GM23338 (cell line): ENCODE measurements at regions not wholly inside any gene's neighbourhood (a gene's known extent, or its start where the extent isn't known, plus 50 kb on each side); places are given as distances from the start of the nearest gene placed in this dataset.

Source experiments
- ATAC-seq: fragments of 200-7000 bp; cut with Tn5 transposase; 3 replicates; pipeline ENCODE4 v1.9.1; 2020
- DNase-seq: peaks from one replicate; pipeline ENCODE4 v3.0.0-alpha.2; 2015; ENCODE audit warnings: low spot score
- H2AFZ ChIP-seq: fragments of 200-600 bp; sonication (generic); 2 replicates; pipeline ENCODE4 v1.8.0; 2016; ENCODE audit warnings: antibody characterized with exemption, mild to moderate bottlenecking, moderate library complexity
- H3F3A ChIP-seq: fragments of 200-600 bp; sonication (generic); replicated peaks from 2 replicates; pipeline ENCODE4 v1.8.0; 2017; ENCODE audit warnings: antibody characterized with exemption, mixed run types, low read depth
- H3K27ac ChIP-seq: fragments of 200-600 bp; sonication (generic); 2 replicates; pipeline ENCODE4 v1.6.1; 2016; ENCODE audit warnings: low read depth
- H3K27me3 ChIP-seq: fragments of 200-600 bp; sonication (generic); 2 replicates; pipeline ENCODE4 v1.8.0; 2016; ENCODE audit warnings: mild to moderate bottlenecking, mixed run types, moderate library complexity; ENCODE audit not compliant: insufficient read depth
- H3K36me3 ChIP-seq: fragments of 200-600 bp; sonication (generic); 2 replicates; pipeline ENCODE4 v1.8.0; 2016; ENCODE audit warnings: mild to moderate bottlenecking; ENCODE audit not compliant: insufficient read depth
- H3K4me1 ChIP-seq: fragments of 200-600 bp; sonication (generic); 2 replicates; pipeline ENCODE4 v1.8.0; 2016; ENCODE audit warnings: mild to moderate bottlenecking, moderate library complexity; ENCODE audit not compliant: insufficient read depth
- H3K4me2 ChIP-seq: fragments of 200-600 bp; sonication (generic); 2 replicates; pipeline ENCODE4 v1.7.1; 2017; ENCODE audit warnings: mixed run types
- H3K4me3 ChIP-seq: fragments of 200-600 bp; sonication (generic); 2 replicates; pipeline ENCODE4 v1.6.1; 2016; ENCODE audit warnings: mixed run types
- H3K79me2 ChIP-seq: fragments of 200-600 bp; sonication (generic); replicated peaks from 2 replicates; pipeline ENCODE4 v1.8.0; 2017; ENCODE audit warnings: mild to moderate bottlenecking; ENCODE audit not compliant: insufficient read depth
- H3K9me2 ChIP-seq: fragments of 200-600 bp; sonication (generic); 2 replicates; pipeline ENCODE4 v1.8.0; 2017; ENCODE audit not compliant: insufficient read depth
- H4K20me1 ChIP-seq: fragments of 200-600 bp; sonication (generic); replicated peaks from 2 replicates; pipeline ENCODE4 v1.8.0; 2017; ENCODE audit warnings: mild to moderate bottlenecking; ENCODE audit not compliant: insufficient read depth
- H3K27ac Mint-ChIP-seq: 2 replicates; pipeline ENCODE4 v1.8.0; 2020; ENCODE audit warnings: inconsistent platforms, mild to moderate bottlenecking, moderate library complexity, mixed read lengths
- H3K27me3 Mint-ChIP-seq: 3 replicates; pipeline ENCODE4 v1.8.0; 2022; ENCODE audit warnings: low read depth, mild to moderate bottlenecking, moderate library complexity, mixed read lengths, inconsistent platforms; ENCODE audit not compliant: insufficient read depth, poor library complexity
- H3K36me3 Mint-ChIP-seq: 3 replicates; pipeline ENCODE4 v1.8.0; 2021; ENCODE audit warnings: low read depth, mild to moderate bottlenecking, inconsistent platforms, moderate library complexity, mixed read lengths
- H3K4me1 Mint-ChIP-seq: 3 replicates; pipeline ENCODE4 v1.8.0; 2020; ENCODE audit warnings: mild to moderate bottlenecking, inconsistent platforms, mixed read lengths
- H3K4me3 Mint-ChIP-seq: 3 replicates; pipeline ENCODE4 v1.8.0; 2021; ENCODE audit warnings: moderate library complexity, mild to moderate bottlenecking, inconsistent platforms, mixed read lengths
- H3K9me3 Mint-ChIP-seq: 3 replicates; pipeline ENCODE4 v1.8.0; 2020; ENCODE audit warnings: moderate library complexity, mild to moderate bottlenecking, inconsistent platforms, mixed read lengths
- CREB1 ChIP-seq: fragments of 250-450 bp; sonication (Bioruptor Pico); IDR thresholded peaks from 2 replicates; pipeline ENCODE4 v1.5.0; 2020; ENCODE audit warnings: low read depth, mild to moderate bottlenecking, moderate library complexity
- EZH2 ChIP-seq: fragments of 200-600 bp; sonication (generic); IDR thresholded peaks from one replicate; pipeline ENCODE4 v1.8.0; 2017; ENCODE audit warnings: antibody characterized with exemption, mild to moderate bottlenecking, low read depth; ENCODE audit not compliant: unreplicated experiment
- EZH2phosphoT487 ChIP-seq: fragments of 200-600 bp; sonication (generic); IDR thresholded peaks from one replicate; pipeline ENCODE4 v1.8.1; 2018; ENCODE audit warnings: antibody characterized with exemption; ENCODE audit not compliant: unreplicated experiment
- JUNB ChIP-seq: IDR thresholded peaks from one replicate; pipeline ENCODE4 v1.6.1; 2016; ENCODE audit warnings: antibody characterized with exemption; ENCODE audit not compliant: unreplicated experiment
- NANOG ChIP-seq: IDR thresholded peaks from 2 replicates; pipeline ENCODE4 v1.6.1; 2016; ENCODE audit warnings: antibody characterized with exemption, borderline replicate concordance
- POLR2AphosphoS5 ChIP-seq: IDR thresholded peaks from 2 replicates; pipeline ENCODE4 v1.6.1; 2016; ENCODE audit warnings: antibody characterized with exemption, low read depth
- STAT1 ChIP-seq: IDR thresholded peaks from one replicate; pipeline ENCODE4 v1.6.1; 2016; ENCODE audit warnings: antibody characterized with exemption; ENCODE audit not compliant: unreplicated experiment
- ZNF114 ChIP-seq: fragments of 250-450 bp; sonication (Bioruptor Pico); IDR thresholded peaks from 2 replicates; pipeline ENCODE4 v1.5.0; 2020; ENCODE audit warnings: mild to moderate bottlenecking, moderate library complexity
- ZNF331 ChIP-seq: fragments of 250-450 bp; sonication (Bioruptor Pico); IDR thresholded peaks from 2 replicates; pipeline ENCODE4 v1.5.0; 2020; ENCODE audit warnings: low read depth, mild to moderate bottlenecking, moderate library complexity
- TF ChIP-seq, protein P1 (sequence below): fragments of 250-450 bp; sonication (Bioruptor Pico); IDR thresholded peaks from 2 replicates; pipeline ENCODE4 v1.5.0; 2020; ENCODE audit warnings: mild to moderate bottlenecking, moderate library complexity
- TF ChIP-seq, protein P2 (sequence below): IDR thresholded peaks from one replicate; pipeline ENCODE4 v1.6.1; 2018; ENCODE audit warnings: antibody characterized with exemption; ENCODE audit not compliant: unreplicated experiment
- TF ChIP-seq, protein P3 (sequence below), 2 experiments: fragments of 200-600 bp in 1 of 2; sonication (generic) in 1 of 2; conservative IDR thresholded peaks; 2 replicates each; pipeline versions ENCODE4 v1.5.1 to v1.6.1; 2016 to 2017; ENCODE audit warnings: antibody characterized with exemption in 2 of 2, low read depth in 2 of 2, mild to moderate bottlenecking in 2 of 2, moderate library complexity in 1 of 2
- TF ChIP-seq, protein P4 (sequence below): IDR thresholded peaks from 2 replicates; pipeline ENCODE4 v1.6.1; 2016; ENCODE audit warnings: antibody characterized with exemption

DNA sequence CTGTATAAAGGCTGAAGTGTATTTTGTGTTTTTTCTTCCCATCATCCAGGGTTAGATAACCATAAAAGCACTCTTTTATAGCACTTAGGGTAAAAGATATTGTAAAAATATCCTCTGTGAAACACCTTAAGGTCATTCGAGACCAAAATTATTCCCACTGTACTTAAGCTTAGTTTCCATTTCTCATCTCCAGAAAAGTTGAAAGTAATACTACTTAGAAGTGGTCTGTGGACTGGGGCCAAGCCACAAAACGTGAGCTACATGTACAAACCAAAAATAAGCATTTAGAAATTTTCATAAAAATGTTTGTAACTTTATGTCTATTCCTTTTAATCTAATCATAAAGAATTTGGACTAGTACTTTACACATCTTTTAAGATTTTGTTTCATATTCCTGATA lies 142.0 kb upstream of the NTM start:
- Histone ChIP-seq H3F3A (peaks cover 14% of the 10 kb centered on the region), H3K4me3 (no peak overlapping the region), H3K9me2 (peaks cover 10% of the 10 kb centered on the region), H3K36me3 (peaks cover 7% of the 10 kb centered on the region), H3K4me1 (peaks cover 19% of the 10 kb centered on the region), H4K20me1 (no peaks in the 10 kb centered on the region), H3K4me2 (no peak overlapping the region), H3K79me2 (no peaks in the 10 kb centered on the region), H2AFZ (no peak overlapping the region), H3K27me3 (no peaks in the 10 kb centered on the region), H3K27ac (no peak overlapping the region)
- DNase-seq (no peak), ATAC-seq (no peak)
- TF ChIP-seq ZNF114 (CRISPR knock-in tag) = no peak
- TF ChIP-seq, protein P1, sequence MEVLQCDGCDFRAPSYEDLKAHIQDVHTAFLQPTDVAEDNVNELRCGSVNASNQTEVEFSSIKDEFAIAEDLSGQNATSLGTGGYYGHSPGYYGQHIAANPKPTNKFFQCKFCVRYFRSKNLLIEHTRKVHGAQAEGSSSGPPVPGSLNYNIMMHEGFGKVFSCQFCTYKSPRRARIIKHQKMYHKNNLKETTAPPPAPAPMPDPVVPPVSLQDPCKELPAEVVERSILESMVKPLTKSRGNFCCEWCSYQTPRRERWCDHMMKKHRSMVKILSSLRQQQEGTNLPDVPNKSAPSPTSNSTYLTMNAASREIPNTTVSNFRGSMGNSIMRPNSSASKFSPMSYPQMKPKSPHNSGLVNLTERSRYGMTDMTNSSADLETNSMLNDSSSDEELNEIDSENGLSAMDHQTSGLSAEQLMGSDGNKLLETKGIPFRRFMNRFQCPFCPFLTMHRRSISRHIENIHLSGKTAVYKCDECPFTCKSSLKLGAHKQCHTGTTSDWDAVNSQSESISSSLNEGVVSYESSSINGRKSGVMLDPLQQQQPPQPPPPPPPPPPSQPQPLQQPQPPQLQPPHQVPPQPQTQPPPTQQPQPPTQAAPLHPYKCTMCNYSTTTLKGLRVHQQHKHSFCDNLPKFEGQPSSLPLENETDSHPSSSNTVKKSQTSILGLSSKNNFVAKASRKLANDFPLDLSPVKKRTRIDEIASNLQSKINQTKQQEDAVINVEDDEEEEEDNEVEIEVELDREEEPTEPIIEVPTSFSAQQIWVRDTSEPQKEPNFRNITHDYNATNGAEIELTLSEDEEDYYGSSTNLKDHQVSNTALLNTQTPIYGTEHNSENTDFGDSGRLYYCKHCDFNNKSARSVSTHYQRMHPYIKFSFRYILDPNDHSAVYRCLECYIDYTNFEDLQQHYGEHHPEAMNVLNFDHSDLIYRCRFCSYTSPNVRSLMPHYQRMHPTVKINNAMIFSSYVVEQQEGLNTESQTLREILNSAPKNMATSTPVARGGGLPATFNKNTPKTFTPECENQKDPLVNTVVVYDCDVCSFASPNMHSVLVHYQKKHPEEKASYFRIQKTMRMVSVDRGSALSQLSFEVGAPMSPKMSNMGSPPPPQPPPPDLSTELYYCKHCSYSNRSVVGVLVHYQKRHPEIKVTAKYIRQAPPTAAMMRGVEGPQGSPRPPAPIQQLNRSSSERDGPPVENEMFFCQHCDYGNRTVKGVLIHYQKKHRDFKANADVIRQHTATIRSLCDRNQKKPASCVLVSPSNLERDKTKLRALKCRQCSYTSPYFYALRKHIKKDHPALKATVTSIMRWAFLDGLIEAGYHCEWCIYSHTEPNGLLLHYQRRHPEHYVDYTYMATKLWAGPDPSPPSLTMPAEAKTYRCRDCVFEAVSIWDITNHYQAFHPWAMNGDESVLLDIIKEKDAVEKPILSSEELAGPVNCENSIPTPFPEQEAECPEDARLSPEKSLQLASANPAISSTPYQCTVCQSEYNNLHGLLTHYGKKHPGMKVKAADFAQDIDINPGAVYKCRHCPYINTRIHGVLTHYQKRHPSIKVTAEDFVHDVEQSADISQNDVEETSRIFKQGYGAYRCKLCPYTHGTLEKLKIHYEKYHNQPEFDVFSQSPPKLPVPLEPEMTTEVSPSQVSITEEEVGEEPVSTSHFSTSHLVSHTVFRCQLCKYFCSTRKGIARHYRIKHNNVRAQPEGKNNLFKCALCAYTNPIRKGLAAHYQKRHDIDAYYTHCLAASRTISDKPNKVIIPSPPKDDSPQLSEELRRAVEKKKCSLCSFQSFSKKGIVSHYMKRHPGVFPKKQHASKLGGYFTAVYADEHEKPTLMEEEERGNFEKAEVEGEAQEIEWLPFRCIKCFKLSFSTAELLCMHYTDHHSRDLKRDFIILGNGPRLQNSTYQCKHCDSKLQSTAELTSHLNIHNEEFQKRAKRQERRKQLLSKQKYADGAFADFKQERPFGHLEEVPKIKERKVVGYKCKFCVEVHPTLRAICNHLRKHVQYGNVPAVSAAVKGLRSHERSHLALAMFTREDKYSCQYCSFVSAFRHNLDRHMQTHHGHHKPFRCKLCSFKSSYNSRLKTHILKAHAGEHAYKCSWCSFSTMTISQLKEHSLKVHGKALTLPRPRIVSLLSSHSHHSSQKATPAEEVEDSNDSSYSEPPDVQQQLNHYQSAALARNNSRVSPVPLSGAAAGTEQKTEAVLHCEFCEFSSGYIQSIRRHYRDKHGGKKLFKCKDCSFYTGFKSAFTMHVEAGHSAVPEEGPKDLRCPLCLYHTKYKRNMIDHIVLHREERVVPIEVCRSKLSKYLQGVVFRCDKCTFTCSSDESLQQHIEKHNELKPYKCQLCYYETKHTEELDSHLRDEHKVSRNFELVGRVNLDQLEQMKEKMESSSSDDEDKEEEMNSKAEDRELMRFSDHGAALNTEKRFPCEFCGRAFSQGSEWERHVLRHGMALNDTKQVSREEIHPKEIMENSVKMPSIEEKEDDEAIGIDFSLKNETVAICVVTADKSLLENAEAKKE (CRISPR knock-in tag) = no peak
- TF ChIP-seq JUNB = no peak
- no peak for TF ChIP-seq STAT1
- no peak for TF ChIP-seq CREB1
- TF ChIP-seq EZH2phosphoT487 = no peak
- TF ChIP-seq, protein P2, sequence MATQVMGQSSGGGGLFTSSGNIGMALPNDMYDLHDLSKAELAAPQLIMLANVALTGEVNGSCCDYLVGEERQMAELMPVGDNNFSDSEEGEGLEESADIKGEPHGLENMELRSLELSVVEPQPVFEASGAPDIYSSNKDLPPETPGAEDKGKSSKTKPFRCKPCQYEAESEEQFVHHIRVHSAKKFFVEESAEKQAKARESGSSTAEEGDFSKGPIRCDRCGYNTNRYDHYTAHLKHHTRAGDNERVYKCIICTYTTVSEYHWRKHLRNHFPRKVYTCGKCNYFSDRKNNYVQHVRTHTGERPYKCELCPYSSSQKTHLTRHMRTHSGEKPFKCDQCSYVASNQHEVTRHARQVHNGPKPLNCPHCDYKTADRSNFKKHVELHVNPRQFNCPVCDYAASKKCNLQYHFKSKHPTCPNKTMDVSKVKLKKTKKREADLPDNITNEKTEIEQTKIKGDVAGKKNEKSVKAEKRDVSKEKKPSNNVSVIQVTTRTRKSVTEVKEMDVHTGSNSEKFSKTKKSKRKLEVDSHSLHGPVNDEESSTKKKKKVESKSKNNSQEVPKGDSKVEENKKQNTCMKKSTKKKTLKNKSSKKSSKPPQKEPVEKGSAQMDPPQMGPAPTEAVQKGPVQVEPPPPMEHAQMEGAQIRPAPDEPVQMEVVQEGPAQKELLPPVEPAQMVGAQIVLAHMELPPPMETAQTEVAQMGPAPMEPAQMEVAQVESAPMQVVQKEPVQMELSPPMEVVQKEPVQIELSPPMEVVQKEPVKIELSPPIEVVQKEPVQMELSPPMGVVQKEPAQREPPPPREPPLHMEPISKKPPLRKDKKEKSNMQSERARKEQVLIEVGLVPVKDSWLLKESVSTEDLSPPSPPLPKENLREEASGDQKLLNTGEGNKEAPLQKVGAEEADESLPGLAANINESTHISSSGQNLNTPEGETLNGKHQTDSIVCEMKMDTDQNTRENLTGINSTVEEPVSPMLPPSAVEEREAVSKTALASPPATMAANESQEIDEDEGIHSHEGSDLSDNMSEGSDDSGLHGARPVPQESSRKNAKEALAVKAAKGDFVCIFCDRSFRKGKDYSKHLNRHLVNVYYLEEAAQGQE = no peak
- no peak for TF ChIP-seq ZNF331 (CRISPR knock-in tag)
- TF ChIP-seq, protein P3, sequence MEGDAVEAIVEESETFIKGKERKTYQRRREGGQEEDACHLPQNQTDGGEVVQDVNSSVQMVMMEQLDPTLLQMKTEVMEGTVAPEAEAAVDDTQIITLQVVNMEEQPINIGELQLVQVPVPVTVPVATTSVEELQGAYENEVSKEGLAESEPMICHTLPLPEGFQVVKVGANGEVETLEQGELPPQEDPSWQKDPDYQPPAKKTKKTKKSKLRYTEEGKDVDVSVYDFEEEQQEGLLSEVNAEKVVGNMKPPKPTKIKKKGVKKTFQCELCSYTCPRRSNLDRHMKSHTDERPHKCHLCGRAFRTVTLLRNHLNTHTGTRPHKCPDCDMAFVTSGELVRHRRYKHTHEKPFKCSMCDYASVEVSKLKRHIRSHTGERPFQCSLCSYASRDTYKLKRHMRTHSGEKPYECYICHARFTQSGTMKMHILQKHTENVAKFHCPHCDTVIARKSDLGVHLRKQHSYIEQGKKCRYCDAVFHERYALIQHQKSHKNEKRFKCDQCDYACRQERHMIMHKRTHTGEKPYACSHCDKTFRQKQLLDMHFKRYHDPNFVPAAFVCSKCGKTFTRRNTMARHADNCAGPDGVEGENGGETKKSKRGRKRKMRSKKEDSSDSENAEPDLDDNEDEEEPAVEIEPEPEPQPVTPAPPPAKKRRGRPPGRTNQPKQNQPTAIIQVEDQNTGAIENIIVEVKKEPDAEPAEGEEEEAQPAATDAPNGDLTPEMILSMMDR (conservative IDR thresholded peaks at IDR 0.05; ENCODE audit: low read depth in 2 of 2) = no peak
- TF ChIP-seq EZH2 = no peak
- no peak for TF ChIP-seq POLR2AphosphoS5
- no peak for TF ChIP-seq NANOG
- TF ChIP-seq, protein P4, sequence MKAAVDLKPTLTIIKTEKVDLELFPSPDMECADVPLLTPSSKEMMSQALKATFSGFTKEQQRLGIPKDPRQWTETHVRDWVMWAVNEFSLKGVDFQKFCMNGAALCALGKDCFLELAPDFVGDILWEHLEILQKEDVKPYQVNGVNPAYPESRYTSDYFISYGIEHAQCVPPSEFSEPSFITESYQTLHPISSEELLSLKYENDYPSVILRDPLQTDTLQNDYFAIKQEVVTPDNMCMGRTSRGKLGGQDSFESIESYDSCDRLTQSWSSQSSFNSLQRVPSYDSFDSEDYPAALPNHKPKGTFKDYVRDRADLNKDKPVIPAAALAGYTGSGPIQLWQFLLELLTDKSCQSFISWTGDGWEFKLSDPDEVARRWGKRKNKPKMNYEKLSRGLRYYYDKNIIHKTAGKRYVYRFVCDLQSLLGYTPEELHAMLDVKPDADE = no peak
- Mint-ChIP-seq H3K27ac (no peak overlapping the region), H3K27me3 (peaks cover 9% of the 10 kb centered on the region), H3K36me3 (peaks cover 10% of the 10 kb centered on the region; the same call in 2 of the 3 replicates), H3K4me3 (no peak overlapping the region), H3K4me1 (peaks cover 23% of the 10 kb centered on the region), H3K9me3 (peaks cover 12% of the 10 kb centered on the region; the same call in 2 of the 3 replicates)
